ENCODE measurements at regions not wholly inside any gene's neighbourhood (a gene's known extent, or its start where the extent isn't known, plus 50 kb on each side); places are given as distances from the start of the nearest gene placed in this dataset.
"Not testable (repeated sequence)": the region's sequence is repeated elsewhere in the genome, so short reads cannot be mapped to it uniquely, and the experiment has no call there.

DNA sequence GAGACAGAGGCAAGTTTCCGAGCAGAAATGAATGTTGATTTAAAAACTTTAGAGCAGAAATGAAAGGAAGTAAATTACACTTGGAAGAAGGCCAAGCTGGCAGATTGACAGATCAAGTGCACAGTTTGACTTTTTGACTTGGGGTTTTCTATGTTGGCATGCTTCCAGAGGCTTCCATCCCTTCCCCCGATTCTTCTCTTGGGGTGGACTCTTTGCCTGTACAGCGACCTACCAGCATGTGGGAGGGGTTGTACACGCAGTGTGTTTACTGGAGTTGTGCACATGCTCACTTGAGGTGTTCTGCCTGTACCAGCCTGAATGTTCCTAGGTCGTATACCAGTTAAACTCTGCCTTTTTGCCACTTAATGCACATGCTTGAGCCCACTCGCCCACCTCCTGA is 701.5 kb upstream of the GBE1 start:
- no peak overlapping the region for H3K27ac ChIP-seq
- H3K4me3 ChIP-seq: no peak overlapping the region

DNA sequence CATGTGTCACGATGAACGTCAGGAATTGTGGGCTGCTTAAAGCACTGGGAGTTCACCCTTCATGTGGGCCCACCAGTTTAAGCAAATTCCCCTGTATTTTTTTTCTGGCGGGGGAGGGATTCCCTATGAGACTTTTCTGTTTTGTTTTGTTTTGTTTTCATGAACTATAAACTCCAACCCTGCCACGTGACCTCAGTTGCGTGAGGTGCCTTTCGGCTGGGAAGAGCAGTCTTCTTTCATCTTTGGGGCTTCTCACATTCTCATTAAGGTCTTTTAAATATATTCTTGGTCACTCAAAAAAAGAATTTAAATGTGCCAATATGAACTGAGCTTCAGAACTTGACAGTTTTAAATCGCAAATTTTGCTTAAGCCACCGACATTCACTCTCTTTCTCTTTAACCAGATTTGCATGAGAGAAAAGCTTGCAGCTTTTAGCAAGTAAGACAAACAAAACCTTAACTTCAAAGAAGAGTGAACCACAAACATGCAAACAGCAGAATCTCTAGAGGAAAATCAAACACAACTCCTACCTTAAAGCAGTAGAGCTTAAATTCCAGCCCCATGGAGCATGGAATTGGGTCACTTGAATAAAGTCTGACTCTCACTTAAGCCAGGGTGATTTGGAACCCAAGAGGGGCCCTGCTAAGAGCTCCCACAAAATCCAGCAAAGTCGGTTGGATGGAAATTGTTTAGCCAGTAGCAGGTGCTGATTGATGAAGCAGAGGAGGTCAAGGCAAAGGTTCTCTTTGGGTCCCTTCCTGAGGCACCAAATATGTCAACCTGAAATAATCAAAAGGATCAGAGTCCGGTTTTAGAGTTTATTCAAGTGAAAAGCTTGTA is 699.8 kb upstream of the GBE1 start:
- Histone ChIP-seq H3K4me3 (no peak overlapping the region), H3K27ac (no peak overlapping the region)

DNA sequence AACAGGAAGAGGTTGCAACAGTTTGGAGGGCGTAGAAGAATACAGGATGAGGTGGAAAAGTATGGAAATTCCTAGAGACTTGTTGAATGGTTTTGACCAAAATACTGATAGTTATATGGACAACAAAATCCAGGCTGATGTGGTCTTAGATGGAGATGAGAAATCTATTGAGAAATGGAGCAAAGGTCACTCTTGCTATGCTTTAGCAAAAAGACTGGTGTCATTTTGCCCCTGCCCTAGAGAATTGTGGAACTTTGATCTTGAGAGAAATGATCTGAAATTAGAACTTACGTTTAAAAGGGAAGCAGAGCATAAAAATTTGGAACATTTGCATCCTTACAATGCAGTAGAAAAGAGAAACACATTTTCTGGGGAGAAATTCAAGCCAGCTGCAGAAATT is 686.9 kb upstream of the GBE1 start:
- Histone ChIP-seq H3K27ac (no peak overlapping the region), H3K4me3 (no peak overlapping the region)

DNA sequence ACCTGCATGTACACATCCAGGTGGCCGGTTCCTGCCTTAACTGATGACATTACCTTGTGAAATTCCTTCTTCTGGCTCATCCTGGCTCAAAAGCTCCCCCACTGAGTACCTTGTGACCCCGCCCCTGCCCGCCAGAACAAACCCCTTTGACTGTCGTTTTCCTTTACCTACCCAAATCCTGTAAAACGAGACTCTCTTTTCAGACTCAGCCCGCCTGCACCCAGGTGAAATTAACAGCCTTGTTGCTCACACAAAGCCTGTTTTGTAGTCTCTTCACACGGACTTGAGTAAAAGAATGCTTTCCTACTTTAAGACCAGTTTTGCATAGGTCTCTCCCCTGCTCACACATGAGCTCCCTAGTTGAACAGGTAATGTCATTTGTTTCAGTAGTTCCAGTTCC is 667.4 kb upstream of the GBE1 start:
- not testable (repeated sequence) for H3K4me3 ChIP-seq, H3K27ac ChIP-seq

DNA sequence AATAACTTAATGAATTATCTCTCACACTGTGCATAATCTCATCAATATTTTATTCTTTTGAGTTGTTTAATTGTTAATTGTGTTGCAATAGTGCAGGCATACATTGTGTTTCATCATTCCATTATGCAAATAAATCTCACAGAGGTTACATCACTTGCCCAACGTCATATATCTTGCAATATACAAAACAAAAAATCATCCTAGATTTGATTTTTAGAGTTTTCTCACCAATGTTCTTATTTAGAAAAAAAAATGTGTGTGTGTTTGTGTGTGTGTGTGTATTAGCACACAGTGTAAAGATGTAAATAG is 662.5 kb upstream of the GBE1 start:
- Histone ChIP-seq H3K4me3 (no peak overlapping the region), H3K27ac (no peak overlapping the region)

DNA sequence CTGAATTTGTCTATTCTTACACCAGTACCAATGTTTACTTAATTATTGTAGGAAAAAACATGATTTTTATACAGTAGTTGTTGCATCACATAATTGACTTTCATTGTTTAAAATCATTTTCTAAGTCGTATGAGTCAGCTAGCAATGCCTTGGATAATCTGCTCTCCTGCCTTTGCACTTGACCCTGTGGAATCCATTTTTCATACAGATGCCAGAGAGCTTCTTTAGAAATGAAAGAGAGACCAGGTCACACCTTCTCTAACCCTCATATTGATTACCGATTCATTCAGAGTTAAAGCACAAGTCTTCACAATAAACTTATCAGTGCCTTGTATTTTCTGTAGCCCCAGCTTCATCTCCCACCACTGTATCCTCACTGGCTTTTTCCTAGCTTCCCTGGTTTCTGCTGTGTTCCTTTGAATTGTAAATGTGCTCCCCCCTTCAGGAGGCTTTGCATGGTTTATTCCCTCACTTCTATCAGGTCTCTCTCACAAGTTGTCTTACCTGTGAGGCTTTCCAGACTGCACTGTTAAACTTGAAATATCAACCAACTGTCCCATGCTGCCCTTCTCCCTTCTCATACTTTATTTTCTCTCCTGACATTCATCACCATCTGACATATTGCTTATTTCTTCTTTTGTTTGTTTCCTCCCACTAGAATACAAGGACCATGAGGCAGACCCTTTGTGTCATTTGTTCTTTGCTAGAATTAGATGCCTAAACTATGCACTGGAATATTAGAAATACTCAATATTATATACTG is 662.0 kb upstream of the GBE1 start:
- no peak overlapping the region for H3K4me3 ChIP-seq
- H3K27ac ChIP-seq: no peak overlapping the region

DNA sequence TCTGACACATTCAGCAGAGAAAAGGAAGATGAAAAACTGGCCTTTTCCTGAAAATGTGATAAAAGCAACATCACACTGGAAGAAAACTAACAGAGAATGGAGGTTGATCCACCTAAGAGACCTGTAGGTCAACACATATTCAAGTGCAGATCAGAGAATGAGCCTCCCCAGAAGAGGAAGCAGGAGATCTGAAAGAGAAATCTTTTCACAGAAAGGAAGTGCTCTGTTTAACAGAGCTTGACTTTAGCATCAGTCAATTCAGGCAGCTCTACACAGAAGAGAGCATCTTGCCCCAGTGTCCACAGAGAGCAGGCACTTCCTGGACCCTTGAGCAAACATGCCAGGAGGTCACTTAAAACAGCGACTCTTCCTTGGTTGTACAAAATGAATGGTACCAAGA is 655.4 kb upstream of the GBE1 start:
- no peak overlapping the region for H3K4me3 ChIP-seq
- no peak overlapping the region for H3K27ac ChIP-seq

DNA sequence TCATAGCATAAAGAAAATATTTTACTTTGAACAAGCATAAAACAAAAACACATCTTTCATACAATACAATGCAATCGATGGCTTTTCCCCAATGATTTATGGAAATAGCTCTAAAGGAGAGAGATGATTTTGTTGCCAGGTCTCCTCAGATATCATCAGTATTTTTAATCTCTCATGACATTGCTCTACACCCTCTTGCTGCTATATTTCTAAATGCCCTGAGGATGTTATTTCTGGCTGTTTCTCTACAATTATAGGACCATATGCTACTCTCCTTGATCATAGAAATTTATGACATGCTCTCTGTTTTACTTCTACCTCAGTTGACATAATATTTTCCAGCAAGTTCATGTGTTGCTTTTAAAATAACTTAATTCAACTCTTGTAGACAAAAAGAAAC is 654.9 kb upstream of the GBE1 start:
- H3K27ac ChIP-seq: no peak overlapping the region
- H3K4me3 ChIP-seq: no peak overlapping the region

DNA sequence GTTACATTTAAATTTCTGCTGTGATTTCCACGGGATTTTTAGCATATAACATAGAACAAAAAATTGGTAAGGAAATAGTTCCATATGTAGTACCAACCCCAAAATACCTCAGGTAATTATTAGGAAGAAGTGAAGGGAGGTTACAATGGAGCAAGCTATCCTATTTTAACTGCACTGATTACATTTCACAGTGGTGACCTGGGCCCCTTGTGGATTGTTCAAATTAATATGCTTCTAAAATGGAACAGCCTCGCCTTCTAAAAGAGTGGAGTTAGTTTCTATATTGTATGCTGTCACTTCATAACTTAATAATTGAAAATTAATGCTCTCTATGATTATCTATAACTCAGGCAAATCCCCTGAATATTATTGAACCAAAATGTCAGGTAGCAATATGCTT is 651.7 kb upstream of the GBE1 start:
- no peak overlapping the region for H3K27ac ChIP-seq
- no peak overlapping the region for H3K4me3 ChIP-seq

DNA sequence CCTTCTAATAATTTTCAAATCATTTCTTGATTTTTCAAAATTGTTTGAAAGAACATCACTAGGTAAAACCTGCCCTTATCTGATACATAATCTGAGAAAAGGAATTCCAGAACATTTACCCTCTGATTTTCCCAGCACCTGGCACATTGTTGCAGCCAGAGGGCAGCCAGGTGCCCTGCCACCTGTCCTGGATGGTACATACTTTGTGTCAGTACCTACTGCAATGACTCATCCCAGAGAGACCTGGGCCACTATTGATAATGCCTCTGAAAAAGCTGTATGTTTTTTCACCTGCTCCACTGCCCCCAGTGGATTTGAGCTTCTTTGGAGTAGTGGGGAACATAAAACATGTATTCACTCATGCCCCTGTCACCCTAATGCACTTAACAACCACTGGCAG is 648.9 kb upstream of the GBE1 start:
- no peak overlapping the region for H3K4me3 ChIP-seq
- no peak overlapping the region for H3K27ac ChIP-seq

DNA sequence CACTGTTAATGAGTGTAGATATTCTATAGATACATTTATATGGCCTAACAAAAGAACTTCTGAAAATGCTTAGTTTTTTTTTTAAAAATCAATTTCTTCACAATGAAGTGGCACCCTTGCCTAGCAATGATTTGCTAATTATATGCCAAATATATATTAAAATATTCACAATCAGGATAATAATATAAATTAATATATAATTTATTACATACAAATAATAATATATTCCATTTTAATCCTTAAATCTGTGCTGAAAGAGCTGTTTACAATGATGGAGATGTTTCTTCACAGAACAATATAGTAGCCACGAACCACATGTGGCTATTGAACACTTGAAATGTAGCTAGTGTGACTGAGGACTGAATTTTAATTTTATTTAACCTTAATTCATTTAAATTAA is 648.4 kb upstream of the GBE1 start:
- H3K4me3 ChIP-seq: no peak overlapping the region
- H3K27ac ChIP-seq: no peak overlapping the region

DNA sequence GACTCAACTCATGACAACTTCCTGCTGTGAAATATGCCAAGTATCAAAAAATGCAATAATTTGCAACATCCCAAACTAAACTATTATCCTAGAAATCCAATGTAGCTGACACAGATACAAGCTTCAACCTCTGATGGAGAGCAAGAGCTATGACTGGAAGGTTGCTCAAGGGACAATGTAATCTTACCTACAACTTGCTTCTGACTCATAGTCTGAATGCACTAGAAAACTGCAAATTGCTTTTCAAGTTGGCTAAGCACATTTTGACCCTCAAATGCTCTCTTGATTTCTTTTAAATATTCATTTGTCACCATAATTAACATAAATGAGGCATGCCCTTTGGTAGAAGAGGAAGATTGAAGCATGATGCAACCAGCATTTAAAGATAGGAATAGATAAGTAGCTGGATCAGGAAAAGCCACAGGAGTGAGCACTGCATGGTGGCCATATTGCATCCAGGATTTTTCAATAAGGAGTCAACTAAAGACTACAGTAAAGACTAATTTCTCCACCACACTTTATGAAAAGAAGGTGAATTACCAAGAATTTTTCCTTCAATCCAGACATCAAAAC is 630.8 kb upstream of the GBE1 start:
- Histone ChIP-seq H3K4me3 (no peak overlapping the region), H3K27ac (no peak overlapping the region)

DNA sequence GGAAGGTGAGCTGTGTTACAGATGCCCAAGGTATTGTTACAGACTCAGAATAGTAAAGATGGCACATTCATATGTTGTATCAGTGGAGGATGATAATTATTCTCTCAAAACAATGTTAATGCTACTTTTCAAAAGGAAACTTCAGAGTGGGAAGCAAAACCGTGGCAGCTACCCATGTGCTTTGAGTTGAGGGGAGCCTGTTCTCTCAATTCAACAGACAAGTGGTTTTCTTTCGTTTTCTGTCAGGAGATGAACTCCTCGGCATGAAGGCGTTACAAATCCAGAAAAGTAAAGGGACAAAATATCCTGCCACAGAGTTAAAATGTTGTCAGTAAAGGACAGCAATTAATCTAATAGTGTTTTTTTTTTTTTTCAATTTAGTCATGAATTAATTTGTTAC is 629.4 kb upstream of the GBE1 start:
- H3K27ac ChIP-seq: no peak overlapping the region
- H3K4me3 ChIP-seq: no peak overlapping the region

DNA sequence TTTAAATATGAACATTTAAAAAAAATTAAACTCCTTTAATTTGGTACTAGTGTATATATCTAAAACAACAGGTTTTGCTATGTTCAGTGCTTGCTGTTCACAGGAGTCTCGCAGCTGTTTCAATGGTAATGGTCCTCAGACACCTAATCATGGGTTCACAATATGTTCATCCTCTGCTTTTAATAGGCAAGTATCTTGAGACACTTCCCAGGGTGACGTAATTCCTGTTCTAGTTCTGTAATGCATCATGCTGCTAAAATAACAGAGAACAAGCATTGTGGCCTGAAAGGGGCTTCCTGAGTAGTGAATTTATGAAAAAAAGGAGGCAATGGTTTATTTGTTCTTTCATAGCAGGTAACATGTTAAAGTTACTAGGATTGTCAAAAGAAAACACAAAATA is 625.2 kb upstream of the GBE1 start:
- Histone ChIP-seq H3K27ac (no peak overlapping the region), H3K4me3 (no peak overlapping the region)

DNA sequence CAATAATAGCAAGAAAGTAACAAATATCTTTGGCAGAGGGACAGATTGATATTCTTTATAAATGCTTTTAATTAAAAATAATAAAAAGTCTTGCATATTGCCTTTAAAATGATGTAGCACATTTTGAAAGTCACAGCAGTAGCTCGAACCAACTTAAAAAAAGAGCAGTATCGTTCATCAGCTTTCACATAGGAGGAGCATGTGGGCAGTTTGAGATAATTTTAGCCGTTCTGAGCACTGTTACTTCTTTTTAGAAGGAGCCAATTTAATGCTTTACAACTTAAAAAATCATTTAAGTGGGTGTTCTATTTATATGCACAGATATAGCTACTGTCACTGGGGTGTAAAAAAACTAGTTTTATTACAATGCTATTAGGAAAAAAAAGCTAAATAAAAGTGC is 622.7 kb upstream of the GBE1 start:
- H3K27ac ChIP-seq: no peak overlapping the region
- no peak overlapping the region for H3K4me3 ChIP-seq

DNA sequence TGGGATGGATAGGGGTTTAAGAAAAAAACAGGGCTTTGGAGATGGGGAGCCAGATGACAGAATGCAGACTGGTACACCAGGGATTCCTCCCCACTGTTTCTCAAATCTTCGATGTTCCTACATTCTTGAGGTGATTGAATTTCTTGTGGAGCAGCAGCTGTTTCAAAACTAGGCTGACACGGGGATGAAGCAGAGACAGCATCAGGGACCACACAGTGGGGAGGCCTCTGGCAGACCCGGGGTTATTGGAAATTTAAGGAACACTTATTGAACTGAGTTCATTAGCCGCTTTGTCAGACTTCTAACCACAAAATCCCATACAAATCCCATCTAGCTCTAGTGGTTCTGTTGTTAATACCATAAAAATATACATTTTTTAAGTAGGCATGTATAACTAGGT is 621.4 kb upstream of the GBE1 start:
- Histone ChIP-seq H3K4me3 (no peak overlapping the region), H3K27ac (no peak overlapping the region)

DNA sequence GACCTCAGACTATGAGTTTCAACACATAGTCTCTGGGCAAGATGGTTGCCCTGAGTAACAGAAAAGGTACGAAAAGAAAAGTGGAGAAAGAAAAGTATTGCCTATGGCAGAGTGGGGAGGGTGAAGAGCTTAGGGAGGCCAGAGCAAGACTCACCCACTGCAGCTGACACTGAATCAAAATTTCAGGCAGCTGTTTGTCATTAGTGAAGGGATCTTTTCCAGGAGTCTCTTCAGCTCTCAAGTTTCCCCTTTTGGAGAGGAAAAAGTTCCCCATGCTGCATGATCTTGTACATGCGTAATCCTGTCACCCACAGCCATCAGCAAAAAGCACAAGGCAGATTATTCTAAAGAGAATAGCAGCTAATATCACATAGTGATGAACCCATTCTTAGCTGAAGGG is 616.9 kb upstream of the GBE1 start:
- Histone ChIP-seq H3K4me3 (no peak overlapping the region), H3K27ac (no peak overlapping the region)

DNA sequence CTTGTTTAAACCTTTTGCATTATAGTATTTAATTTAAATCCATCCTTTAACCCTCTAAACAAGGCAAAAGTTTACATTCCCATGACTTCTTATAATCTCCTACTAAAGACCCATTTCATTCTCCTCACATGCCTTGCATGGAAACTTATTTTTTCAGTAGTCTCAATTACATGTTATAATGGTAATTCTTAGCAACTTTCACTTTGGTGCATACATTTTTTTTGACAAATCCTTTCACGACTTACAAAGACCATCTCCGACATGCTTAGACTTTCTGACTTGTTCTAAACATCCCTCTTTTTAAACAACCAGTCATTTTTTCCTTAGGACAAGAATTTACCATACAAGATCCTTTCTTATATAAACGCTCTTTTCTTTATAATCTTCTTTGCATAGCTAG is 615.4 kb upstream of the GBE1 start:
- no peak overlapping the region for H3K4me3 ChIP-seq

DNA sequence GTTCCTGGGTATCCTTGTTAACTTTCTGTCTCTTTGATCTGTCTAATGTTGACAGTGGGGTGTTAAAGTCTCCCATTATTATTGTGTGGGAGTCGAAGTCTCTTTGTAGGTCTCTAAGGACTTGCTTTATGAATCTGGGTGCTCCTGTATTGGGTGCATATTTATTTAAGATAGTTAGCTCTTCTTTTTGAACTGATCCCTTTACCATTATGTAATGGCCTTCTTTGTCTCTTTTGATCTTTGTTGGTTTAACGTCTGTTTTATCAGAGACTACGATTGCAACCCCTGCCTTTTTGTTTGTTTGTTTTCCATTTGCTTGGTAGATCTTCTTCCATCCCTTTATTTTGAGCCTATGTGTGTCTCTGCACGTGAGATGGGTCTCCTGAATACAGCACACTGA is 612.4 kb upstream of the GBE1 start:
- not testable (repeated sequence) for H3K27ac ChIP-seq, H3K4me3 ChIP-seq

More for the DNA sequence above, 615.4 kb upstream of the GBE1 start:
- H3K27ac ChIP-seq: no peak overlapping the region

DNA sequence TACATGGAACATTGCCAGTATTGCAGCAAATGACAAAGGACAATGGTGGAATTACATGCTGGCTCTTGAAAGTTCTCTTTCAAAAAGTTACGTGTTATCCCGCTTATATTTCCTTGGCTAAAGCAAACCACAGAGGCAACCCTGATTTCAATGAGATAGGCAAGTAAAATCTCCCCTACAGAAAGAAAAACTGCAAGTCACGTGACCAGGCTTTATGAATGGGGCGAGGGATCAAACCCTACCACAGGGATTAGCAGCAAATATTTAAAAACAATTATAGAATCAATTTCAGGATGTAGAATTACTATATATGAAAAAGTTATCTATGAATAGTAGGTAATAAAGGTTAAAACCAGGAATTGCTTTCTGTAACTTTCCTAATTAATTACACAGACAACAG is 603.4 kb upstream of the GBE1 start:
- H3K27ac ChIP-seq: no peak overlapping the region
- H3K4me3 ChIP-seq: no peak overlapping the region

DNA sequence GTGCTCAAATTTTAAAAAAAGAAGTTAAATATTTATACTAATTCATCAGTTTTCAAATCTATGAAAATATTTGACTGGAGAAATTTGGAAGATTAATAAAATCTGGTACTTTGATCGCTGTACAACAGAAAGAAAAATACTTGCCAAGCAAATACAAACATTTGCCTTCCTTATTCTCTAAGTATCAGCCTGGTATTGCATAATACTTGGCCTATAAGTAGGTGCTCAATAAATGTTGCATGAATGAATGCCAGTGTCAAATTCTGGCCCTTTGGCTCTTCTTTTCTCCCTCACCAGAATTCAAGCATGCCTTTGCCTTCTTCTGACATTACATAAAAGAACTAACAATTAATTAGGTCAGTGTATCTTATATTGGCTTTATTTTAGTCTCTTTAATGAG is 601.7 kb upstream of the GBE1 start:
- H3K4me3 ChIP-seq: no peak overlapping the region
- H3K27ac ChIP-seq: no peak overlapping the region
